Thyroid gland (tissue), 4 donors: ENCODE measurements at regions not wholly inside any gene's neighbourhood (a gene's known extent, or its start where the extent isn't known, plus 50 kb on each side); places are given as distances from the start of the nearest gene placed in this dataset.

Source experiments
- DNase-seq, 2 donors: peaks; one replicate each; pipeline ENCODE4 v3.0.0-alpha.2; 2019
- H3K27ac ChIP-seq, 3 donors: fragments of 200-600 bp; sonication (generic); 1 replicate in 2 of 3; 2 replicates in 1 of 3; pipeline ENCODE4 v1.5.1; 2016 to 2019; ENCODE audit warnings: mild to moderate bottlenecking in 1 of 3, moderate library complexity in 1 of 3
- H3K27me3 ChIP-seq: fragments of 200-600 bp; sonication (generic); one replicate; pipeline ENCODE4 v1.5.1; 2019
- H3K36me3 ChIP-seq, 2 donors: fragments of 200-600 bp; sonication (generic); one replicate each; pipeline ENCODE4 v1.5.1; 2016 to 2019
- H3K4me1 ChIP-seq, 2 donors: fragments of 200-600 bp; sonication (generic); one replicate each; pipeline ENCODE4 v1.5.1; 2017 to 2019
- H3K4me3 ChIP-seq, 3 donors: fragments of 200-600 bp; sonication (generic); replicated peaks in 1 of 3; 1 replicate in 2 of 3; 2 replicates in 1 of 3; pipeline ENCODE4 v1.5.1; 2016; ENCODE audit warnings: mild to moderate bottlenecking in 1 of 3
- H3K9me3 ChIP-seq: fragments of 200-600 bp; sonication (generic); one replicate; pipeline ENCODE4 v1.5.1; 2017
- POLR2A ChIP-seq, 2 donors: fragments of 450-650 bp; IDR thresholded peaks; one replicate each; pipeline ENCODE4 v1.6.1; 2017; ENCODE audit warnings: antibody characterized with exemption in 2 of 2, mild to moderate bottlenecking in 2 of 2, moderate library complexity in 1 of 2
- WGBS, 2 donors: methylation state at CpG; one replicate each; pipeline ENCODE4 v1.1.5; 2017; 5-methylcytosine and 5-hydroxymethylcytosine counted together
- intact Hi-C: fragments of 100-400 bp; cut with DNase I; formaldehyde crosslinking; loops from one replicate; pipeline ENCODE4 v1.15.1; 2023
- TF ChIP-seq, protein P1 (sequence below), 6 experiments: fragments of 200-600 bp in 3 of 6; fragments of 450-650 bp in 3 of 6; sonication (generic) in 3 of 6; IDR thresholded peaks; one replicate each; pipeline ENCODE4 v1.5.1; 2016 to 2019; ENCODE audit warnings: antibody characterized with exemption in 6 of 6, mild to moderate bottlenecking in 2 of 6, inconsistent platforms in 1 of 6, moderate library complexity in 1 of 6

DNA sequence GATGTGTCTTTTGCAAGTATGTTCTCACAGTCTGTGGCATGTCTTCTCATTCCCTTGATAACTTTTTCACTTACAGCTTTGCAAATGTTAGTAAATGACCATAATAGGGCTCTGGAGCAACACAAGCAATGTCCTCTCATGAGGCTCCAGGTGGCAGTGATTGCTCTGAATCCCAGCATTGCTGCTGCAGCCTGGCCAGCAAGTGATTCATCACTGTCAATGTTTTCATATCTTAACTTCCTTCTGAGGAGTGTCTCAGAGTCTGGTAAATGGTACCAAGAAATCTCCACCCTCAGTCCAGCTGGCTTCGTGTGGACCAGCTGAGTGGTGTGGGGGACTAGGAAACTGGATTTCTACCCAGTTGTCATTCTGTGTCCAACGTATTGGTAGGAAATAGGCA is 139.6 kb downstream of the MYLK4 start:
- TF ChIP-seq, protein P1, sequence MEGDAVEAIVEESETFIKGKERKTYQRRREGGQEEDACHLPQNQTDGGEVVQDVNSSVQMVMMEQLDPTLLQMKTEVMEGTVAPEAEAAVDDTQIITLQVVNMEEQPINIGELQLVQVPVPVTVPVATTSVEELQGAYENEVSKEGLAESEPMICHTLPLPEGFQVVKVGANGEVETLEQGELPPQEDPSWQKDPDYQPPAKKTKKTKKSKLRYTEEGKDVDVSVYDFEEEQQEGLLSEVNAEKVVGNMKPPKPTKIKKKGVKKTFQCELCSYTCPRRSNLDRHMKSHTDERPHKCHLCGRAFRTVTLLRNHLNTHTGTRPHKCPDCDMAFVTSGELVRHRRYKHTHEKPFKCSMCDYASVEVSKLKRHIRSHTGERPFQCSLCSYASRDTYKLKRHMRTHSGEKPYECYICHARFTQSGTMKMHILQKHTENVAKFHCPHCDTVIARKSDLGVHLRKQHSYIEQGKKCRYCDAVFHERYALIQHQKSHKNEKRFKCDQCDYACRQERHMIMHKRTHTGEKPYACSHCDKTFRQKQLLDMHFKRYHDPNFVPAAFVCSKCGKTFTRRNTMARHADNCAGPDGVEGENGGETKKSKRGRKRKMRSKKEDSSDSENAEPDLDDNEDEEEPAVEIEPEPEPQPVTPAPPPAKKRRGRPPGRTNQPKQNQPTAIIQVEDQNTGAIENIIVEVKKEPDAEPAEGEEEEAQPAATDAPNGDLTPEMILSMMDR (IDR thresholded peaks at IDR 0.05) = no peak
- no peak for TF ChIP-seq POLR2A (IDR thresholded peaks at IDR 0.05)

DNA sequence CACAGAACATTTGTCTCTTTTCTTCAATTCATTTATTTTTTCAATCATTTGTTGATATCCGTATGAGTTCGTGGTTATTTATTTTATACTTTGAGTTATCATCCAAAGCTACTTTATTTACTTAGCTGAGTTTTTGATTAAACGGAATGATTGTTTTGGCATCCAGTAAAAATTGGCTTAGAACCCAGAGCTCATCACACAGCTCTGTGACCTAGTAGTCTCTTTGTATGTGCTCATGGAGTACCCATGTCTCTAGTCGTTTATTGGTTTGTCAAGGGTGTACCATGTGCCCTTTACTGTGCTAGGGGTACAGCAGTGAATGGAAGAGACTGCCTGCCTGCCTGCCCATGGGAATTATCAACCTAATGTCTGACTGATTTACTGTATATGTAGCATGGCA is 142.2 kb downstream of the MYLK4 start:
- WGBS, 2 donors = 35 to 53% methylated on average over 4 of the region's 4 CpGs
- TF ChIP-seq, protein P1 (IDR thresholded peaks at IDR 0.05) = no peak
- no peak for TF ChIP-seq POLR2A (IDR thresholded peaks at IDR 0.05)
- intact Hi-C loops = no loop called here
- H3K4me1 ChIP-seq = no peaks in the 10 kb centered on the region
- no peaks in the 10 kb centered on the region for H3K9me3 ChIP-seq
- no peak overlapping the region for H3K27ac ChIP-seq
- no peaks in the 10 kb centered on the region for H3K27me3 ChIP-seq
- DNase-seq = no peak
- H3K4me3 ChIP-seq = no peak overlapping the region
- no peaks in the 10 kb centered on the region for H3K36me3 ChIP-seq

More for the DNA sequence above, 139.6 kb downstream of the MYLK4 start:
- no peaks in the 10 kb centered on the region for H3K36me3 ChIP-seq
- H3K27me3 ChIP-seq = no peaks in the 10 kb centered on the region
- H3K4me1 ChIP-seq = no peaks in the 10 kb centered on the region
- no peak for DNase-seq
- intact Hi-C loops = no loop called here
- no peak overlapping the region for H3K4me3 ChIP-seq
- H3K27ac ChIP-seq = no peak overlapping the region
- no peaks in the 10 kb centered on the region for H3K9me3 ChIP-seq
- WGBS, 2 donors = 56 to 84% methylated on average over 2 of the region's 2 CpGs

DNA sequence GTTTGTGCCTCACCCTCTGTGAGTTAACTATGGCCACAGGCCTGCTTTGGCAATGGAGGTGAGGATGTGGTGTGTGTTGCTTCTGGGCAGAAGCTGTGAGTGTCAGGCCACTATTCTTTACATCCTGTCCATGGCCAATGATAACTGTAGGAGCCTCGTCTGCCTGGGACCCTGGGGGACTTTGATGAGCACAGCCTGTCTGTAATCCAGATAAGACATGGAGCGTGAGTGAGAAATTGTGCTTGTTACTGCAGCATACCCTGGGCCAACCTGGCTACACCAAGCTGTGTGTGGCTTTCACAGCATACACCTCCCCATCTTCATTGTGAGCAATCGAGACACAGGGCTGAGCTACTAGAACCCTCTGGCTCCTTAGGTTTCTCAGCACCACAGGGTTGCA is 150.4 kb downstream of the MYLK4 start:
- Histone ChIP-seq H3K27ac (no peak overlapping the region), H3K36me3 (no peaks in the 10 kb centered on the region)
- 93 to 96% methylated on average over 3 of the region's 3 CpGs for WGBS, 2 donors

DNA sequence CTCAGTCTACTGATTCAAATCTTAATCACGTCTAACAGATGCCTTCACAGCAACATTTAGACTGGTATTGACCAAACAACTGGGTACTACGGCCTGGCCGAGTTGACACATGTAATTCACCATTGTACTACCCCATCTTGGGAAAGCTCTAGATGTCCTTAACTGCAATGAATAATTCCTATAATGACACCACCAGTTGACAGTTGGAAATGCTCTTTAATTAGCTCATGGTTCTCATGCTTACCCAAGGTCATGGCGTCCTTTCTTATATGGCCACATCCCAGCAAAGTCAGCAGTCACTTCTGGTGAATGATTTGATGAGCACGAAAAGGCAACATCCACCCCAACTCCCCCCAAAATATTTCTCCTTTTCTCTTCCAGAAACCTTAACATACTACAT is 150.9 kb downstream of the MYLK4 start:
- no peaks in the 10 kb centered on the region for H3K9me3 ChIP-seq
- no peaks in the 10 kb centered on the region for H3K4me1 ChIP-seq
- intact Hi-C loops = no loop called here
- no peak overlapping the region for H3K27ac ChIP-seq
- H3K4me3 ChIP-seq = no peak overlapping the region
- DNase-seq = no peak
- WGBS, 2 donors = 89 to 90% methylated on average over 5 of the region's 5 CpGs
- H3K27me3 ChIP-seq = no peaks in the 10 kb centered on the region
- H3K36me3 ChIP-seq = no peaks in the 10 kb centered on the region
- TF ChIP-seq POLR2A (IDR thresholded peaks at IDR 0.05) = no peak
- TF ChIP-seq, protein P1 (IDR thresholded peaks at IDR 0.05) = no peak

More for the DNA sequence above, 150.4 kb downstream of the MYLK4 start:
- Histone ChIP-seq H3K4me1 (no peaks in the 10 kb centered on the region), H3K4me3 (no peak overlapping the region), H3K9me3 (no peaks in the 10 kb centered on the region), H3K27me3 (no peaks in the 10 kb centered on the region)
- TF ChIP-seq, protein P1 (IDR thresholded peaks at IDR 0.05) = no peak
- no peak for TF ChIP-seq POLR2A (IDR thresholded peaks at IDR 0.05)
- intact Hi-C loops = no loop called here
- no peak for DNase-seq

DNA sequence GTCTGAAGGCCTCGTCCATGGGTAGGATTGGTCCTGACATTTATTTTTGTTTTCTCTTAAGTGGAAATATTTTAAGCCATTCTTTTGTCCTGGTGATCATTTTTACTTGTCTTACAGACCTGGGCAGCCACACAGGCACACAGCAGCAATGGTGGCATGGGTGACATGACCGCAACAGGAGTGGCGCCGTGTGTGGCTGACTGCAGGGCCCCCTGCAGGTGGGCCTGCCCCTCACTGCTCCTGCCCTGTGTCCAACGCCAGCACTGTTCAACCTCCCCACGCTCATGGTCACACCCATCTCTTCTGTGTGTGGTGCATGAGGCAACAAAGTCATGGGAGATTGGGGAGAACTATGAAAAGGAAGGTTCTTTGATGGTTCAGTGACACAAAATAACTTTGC is 151.9 kb downstream of the MYLK4 start:
- intact Hi-C loops = no loop called here
- no peak for DNase-seq
- TF ChIP-seq, protein P1 (IDR thresholded peaks at IDR 0.05) = no peak
- TF ChIP-seq POLR2A (IDR thresholded peaks at IDR 0.05) = no peak

More for the DNA sequence above, 151.9 kb downstream of the MYLK4 start:
- Histone ChIP-seq H3K9me3 (no peaks in the 10 kb centered on the region), H3K4me1 (no peaks in the 10 kb centered on the region), H3K36me3 (no peaks in the 10 kb centered on the region), H3K27ac (no peak overlapping the region), H3K4me3 (no peak overlapping the region), H3K27me3 (no peaks in the 10 kb centered on the region)
- 85 to 99% methylated on average over 6 of the region's 6 CpGs for WGBS, 2 donors
